Breast epithelium (tissue), 3 donors: ENCODE measurements at regions not wholly inside any gene's neighbourhood (a gene's known extent, or its start where the extent isn't known, plus 50 kb on each side); places are given as distances from the start of the nearest gene placed in this dataset.

Source experiments
- POLR2AphosphoS5 ChIP-seq, 3 donors: sonication (generic); formaldehyde crosslinking; IDR thresholded peaks; one replicate each; pipeline ENCODE4 v1.6.1; 2017; ENCODE audit warnings: antibody characterized with exemption in 3 of 3
- TF ChIP-seq, protein P1 (sequence below), 3 donors: fragments of 450-650 bp; IDR thresholded peaks; one replicate each; pipeline ENCODE4 v1.5.1; 2016 to 2017; ENCODE audit warnings: antibody characterized with exemption in 3 of 3, mild to moderate bottlenecking in 3 of 3, moderate library complexity in 3 of 3

DNA sequence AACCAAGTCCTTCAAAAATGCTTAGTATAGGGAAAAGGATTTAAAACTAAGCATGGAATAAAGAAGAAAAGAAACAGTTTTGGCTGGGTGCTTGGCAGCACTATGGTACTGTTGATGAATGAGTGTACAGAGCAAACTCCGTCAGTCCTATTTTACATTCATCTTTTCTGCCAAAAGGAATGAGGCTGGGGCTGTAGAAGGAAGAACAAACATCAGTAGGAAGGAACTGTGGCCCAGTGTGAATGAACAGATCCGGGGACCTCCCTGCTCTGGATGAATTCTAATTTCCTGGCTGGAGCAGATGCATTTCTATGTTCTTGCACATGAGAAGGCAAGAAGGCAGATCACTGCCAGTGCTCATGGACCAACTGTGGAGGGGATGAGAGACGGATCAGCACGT, 474.0 kb upstream of the MEIS1 start:
- no peak for TF ChIP-seq POLR2AphosphoS5 (IDR thresholded peaks at IDR 0.05)
- TF ChIP-seq, protein P1, sequence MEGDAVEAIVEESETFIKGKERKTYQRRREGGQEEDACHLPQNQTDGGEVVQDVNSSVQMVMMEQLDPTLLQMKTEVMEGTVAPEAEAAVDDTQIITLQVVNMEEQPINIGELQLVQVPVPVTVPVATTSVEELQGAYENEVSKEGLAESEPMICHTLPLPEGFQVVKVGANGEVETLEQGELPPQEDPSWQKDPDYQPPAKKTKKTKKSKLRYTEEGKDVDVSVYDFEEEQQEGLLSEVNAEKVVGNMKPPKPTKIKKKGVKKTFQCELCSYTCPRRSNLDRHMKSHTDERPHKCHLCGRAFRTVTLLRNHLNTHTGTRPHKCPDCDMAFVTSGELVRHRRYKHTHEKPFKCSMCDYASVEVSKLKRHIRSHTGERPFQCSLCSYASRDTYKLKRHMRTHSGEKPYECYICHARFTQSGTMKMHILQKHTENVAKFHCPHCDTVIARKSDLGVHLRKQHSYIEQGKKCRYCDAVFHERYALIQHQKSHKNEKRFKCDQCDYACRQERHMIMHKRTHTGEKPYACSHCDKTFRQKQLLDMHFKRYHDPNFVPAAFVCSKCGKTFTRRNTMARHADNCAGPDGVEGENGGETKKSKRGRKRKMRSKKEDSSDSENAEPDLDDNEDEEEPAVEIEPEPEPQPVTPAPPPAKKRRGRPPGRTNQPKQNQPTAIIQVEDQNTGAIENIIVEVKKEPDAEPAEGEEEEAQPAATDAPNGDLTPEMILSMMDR (IDR thresholded peaks at IDR 0.05), result no peak
